Skin of body (tissue), 1 donor: ENCODE measurements at regions not wholly inside any gene's neighbourhood (a gene's known extent, or its start where the extent isn't known, plus 50 kb on each side); places are given as distances from the start of the nearest gene placed in this dataset.

Experiments
- DNase-seq: peaks from one replicate; lab custom pipeline; 2025; lab: John Stamatoyannopoulos, UW

DNA sequence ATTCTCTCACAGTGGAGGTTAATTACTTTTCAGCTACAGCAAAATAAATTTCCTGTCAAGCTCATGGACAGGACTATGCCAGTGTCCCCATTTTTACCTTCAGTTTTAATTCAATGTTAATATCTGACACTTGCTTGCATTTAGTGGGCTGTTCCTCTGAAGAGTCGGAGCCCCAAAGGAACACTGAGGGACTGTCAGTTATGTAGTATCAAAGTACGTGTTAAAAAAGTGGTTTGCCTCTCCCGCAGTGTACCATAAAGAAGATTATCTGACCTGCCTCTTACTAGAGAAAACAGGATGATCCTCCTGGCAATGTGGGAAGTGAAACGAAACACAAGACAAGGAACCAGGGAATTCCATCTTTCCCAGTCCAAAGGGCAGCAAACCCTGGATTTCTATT lies 1010.9 kb upstream of the PHF14 start:
- no peak for DNase-seq

DNA sequence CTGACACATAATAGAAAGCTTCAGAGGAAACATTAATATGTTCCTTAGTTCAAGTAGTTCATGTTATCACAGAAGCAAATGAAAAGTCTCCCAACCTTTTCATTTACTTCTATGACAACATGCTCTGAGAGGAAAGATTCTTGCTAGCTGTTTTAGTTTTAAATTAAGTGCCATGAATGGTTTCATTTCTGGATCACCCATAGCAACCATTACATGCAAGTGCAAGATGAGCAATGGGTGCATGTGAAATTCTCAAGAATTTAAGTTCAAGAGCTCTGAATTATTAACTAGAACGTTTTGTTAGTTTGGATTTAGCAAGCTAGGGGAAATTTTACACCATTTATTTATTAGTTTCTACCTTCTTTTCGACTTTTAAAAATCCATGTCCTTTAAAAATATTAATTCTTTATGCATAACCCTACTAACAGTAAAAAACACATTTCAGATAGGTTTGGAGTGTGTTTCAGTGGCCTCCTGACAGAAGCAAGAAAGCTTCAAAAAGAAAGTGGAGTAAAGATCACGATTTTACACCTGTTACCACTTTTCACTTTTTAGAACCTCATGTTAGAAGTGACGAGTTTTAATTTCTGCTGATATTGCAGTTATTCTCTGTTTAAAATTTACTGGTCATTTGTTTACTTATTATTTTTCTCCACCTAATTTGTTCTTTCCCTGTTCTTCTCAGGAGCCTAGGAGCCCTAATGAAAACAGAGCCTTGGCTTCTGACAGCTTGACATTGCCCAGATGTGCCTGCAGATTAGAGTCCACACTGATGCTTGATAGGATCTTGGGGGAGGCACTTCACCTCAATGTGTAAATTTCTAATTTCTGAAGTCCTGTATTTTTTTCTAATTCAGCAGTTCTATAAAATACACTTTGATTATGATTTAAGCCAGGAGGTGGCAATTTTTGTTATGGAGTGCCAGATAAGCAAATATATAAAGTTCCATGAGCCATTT lies 995.3 kb upstream of the PHF14 start:
- DNase-seq, result no peak

DNA sequence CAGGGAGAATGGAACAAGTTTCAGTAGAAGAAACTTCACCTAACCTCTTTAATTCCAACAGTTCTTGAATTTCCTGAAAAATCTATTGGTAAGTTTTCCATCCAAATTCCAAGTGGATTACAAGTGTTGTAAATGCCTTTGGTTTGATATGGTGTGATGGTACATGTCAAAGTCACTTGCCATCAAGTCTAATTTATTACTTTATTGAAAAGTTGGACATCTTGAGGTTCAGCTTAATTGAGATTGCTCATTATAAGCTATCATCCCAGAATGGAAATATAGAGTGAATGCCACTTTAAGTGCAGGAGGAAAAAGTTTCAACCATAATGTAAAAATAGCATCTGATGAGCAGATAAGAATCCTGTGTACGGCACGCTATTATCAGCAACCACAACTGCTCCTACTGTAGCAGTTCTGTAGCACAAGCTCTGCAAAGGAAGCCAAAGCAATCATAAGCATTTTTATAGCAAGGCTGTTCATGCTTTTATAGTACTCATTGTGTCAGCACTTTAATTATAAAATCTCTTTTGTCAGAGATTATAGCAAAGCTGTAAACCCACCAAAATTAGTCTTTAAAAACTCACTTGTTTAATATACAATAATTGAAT lies 991.8 kb upstream of the PHF14 start:
- DNase-seq, result no peak

DNA sequence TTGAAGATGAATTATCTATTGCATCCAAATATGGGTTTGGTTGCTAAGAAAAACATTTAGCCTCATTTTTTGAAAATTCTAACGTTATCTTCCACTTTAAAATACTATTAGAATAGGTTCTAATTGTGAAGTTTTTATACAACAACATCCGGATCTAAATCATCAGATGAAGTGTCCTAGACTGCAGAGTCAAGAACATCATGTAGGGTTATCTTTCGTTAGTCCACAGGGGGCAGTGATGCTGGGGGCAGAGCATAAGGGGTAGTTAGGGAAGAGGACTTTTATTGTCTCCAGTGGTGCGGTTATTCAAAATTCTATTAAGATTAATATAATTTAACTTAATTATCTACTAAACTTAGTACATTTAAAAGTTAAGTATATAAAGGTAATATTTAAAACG lies 990.6 kb upstream of the PHF14 start:
- no peak for DNase-seq

DNA sequence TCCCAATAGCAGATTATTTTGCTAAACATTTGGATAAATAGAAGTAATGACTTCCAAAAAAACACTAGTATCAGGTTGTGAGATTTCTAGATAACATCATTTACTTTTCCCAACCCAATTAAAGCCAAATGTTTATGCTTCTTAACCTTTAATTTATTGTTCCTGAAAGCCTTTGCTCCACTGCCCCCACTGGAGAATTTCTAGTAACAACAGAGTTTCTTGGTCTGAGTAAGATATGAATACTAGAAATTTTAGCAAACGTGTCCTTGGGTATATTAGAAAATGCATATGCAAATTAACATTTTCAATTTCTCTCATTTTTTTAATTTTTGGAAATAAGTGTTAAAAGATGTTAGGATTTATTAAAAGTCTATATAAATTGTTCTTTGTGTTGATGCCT lies 958.0 kb upstream of the PHF14 start:
- no peak for DNase-seq

DNA sequence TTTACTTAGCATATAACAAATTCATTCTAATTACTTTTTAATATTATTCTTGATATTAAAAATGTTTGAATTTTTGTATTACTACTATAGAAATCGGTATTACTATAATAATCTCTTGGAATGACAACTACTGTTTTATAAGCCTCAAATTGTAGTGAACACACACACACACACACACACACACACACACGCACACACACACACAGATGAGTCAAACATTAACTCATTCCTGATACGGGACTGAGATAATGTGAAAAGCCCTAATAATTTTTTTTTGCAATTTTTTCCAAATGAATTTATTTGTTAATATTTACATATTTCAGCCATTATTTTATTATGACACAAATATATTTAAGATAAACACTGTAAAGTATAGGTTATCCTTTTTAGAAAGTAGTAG lies 951.2 kb upstream of the PHF14 start:
- no peak for DNase-seq

DNA sequence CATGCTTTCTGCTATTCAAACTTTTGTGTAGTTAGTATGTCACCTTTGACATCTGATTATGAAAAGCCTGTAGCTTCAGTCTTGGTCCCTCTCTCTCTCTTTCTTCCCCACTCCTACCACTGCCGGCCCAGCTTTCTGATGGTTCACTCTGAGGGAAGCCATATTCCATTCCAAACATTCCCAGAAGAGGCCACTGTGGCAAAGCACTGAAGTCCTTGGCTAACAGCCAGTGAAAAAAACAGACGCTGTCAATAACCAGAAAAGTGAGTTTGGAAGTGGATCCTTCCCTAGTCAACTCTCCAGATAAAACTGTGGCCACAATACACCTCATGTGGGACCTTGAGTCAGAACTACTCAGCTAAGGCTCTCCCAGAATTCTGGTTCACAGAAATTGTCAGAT lies 950.7 kb upstream of the PHF14 start:
- DNase-seq, result no peak

DNA sequence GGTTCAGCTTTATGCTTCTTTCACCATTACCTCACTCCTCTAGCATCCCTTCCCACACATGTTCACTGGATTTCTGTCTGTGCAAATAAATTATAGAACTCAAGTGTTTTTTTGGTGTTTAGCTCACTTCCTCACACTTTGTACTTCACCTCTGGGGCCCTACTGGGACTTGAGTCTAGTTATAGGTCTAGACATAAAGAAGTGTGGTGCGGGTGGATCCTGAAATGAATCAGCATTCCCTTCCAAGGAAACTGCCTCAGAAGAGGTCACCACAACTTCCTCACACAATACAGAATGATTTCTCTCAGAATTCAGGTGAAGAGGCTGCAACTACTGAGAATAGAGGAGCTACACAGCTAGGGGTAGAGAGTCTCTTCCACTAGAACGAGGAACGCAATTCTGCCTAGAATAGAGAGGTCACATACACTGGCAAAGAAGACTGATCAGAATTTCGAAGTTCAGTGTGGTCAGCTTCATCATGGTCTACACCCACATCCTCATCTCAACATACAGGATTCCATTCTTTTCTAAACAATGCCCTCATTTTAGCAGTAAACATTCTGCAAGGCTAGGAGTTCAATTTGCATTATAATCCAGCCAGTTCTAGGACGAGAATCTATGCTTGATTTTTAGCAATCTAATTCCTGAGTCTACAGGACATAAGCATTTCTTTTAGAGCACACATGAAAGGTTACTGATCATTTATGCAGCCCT lies 938.7 kb upstream of the PHF14 start:
- no peak for DNase-seq

DNA sequence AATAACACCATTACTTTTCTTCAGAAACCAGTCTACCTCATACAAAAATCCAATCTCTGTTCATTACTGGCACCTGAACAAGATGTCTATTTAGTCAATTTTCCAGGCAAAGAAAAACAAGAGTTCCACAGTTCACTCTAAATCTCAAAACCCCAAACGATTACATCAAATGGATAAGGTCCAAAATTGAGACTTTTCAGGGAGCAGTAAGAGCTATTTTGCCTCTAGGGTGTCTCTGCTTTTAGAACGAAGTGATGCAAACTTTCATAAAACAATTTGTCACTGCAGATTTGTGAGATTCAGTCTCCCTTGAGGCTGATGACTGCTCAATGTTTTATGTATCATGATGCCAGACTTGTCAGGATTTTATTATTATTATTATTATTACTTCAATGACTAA lies 937.0 kb upstream of the PHF14 start:
- no peak for DNase-seq

DNA sequence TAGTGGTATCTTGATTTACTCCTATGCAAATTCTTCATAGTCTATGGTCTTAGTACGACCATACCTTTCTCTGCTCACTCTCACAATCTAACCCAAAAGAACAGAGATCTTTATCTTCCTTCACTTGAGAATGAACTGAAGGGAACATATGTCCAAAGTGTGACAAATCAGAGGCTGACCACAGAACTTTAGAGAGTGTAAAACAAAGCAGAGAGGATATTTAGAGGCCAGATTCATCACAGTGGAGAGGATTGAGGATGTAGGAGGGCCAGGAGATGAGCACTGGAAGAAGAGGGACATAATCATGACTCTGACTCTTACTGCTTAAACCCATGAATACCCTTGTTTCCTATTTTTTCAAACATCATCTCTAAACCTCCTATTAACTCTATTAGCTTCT lies 935.3 kb upstream of the PHF14 start:
- no peak for DNase-seq

DNA sequence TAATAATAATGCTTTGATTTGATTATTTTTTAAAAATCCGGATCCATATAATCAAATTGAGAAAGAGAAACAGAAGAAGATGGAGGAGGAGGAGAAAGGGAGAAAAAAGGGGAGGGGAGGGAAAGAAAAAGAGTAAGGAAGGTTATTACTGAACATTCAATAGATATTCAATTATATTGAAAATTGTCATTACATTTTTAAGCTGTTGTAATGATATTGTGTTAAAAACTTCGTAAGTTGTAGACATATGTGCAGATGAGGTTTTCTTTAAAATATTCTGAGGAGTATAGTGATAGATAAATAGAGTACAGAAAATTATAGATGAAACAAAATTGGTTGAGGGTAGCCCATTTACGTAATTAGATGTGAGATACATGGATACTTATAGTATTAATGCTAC lies 933.0 kb upstream of the PHF14 start:
- DNase-seq, result no peak

DNA sequence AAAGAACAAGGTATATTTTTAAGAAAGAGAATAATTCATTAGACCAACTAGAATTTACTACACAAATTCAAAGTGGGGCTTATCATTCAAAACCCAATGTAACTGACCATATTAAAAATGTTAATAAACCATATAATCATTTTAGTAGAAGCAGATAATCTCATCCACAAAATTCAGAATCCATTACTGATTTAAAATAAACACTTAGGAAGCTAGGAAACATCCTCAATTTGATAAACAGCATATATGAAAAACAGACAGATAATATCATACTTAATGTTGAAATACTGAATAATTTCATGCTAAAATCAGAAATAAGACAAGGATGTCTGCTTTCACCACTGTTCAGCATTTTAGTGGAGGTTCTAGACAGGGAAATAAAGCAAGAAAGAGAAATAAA lies 902.8 kb upstream of the PHF14 start:
- DNase-seq, result no peak

DNA sequence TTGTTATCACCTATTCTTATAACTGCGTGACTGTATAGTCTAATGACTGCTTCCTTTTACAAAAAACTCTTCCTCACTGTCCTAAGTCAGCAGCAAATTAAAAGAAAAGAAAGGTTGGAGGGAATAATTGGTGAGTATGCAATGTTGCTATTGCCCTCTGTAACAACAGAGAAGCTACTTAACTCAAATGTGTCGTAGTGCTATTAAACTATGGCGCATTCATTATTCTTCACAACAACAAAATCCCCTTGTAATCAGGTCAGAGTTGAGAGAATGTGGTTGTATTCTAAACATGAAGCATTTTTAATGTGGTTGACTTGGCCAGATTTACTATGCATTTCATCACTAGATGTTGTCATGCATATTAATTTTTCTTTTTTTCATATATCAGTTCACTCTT lies 897.8 kb upstream of the PHF14 start:
- peak; percentile 17 for DNase-seq

DNA sequence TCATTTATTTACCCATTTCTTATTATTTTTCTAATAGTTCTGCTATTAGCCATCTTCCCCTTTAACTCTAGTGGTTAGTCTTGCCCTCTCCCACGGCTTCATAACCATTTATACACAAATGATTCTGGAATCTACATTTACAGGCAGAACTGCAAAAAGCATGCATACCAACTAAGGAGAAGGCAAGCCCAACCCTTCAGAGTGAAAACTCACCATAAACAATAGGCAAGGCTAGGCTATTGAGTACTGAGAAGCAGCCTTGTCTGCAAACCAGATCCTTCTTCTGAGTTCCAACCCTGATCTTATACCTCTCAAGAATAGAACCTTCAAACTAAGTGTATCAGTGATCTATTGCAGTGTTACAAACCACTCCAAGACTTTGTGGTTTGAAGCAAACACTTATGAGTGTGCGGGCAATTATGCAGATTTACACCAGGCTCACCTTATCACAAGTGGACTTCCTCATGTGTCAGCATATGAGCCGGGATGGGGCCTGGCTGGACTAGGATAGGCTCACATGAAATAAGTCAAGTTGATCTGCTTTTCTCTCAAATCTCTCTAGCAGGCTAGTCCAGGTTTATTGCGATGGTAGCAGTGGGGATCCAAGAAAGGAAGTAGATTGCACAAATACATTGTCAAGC lies 896.9 kb upstream of the PHF14 start:
- DNase-seq, result no peak

DNA sequence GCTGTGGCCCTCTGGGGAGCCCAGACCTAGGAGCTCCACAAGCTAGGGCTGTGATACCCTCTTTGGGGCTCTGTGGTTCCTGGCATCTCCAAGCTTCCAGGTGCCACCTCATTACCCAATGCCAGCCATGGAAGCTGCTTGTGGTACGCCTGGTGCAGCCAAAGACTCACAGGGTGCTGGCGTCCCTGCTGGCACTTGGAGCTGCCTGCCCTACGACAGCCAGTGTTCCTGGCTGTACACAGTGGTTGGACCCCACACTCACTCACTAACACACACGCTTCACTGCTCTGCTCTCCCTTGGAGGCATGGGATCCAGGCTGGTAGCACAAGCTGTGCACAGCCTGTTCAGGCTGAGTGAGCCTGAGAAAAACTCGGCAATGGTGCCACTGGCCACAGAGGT lies 894.1 kb upstream of the PHF14 start:
- DNase-seq, result no peak

DNA sequence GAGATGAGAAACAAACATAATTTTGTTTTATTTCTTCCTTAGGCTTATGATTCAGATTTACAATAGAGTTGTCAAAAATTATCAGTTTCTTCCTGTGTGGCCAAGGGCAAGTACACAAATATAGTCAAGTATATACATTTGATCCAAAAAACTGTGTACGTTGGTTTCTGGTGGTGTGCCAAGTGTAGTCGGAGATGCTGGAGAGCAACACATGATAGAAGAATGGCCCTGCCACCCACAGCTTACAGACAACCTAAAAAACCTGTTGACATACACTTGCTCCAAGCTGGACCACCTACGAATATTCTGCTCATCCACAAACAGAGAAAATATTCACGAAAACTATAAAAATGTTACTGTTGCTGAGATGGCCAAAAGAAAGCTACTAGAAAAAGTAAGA lies 890.8 kb upstream of the PHF14 start:
- DNase-seq, result no peak

DNA sequence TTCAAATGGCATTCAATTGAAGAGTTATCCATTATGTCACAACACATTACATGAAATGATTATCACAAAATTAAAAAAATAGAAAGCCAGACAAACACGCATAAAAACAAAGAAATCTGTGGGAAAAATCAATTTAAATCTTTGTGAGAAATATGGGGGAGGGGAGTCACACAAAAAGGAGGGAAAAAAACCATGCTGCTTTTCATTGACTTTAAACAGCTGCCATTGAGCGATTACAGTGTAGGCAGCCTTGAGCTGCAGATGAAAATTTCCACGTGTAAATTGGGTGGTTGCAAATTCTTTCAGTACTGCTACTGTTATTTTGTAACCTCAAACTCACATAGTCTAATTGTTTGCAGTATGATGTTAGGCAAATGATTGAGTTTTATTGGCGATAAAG lies 889.9 kb upstream of the PHF14 start:
- no peak for DNase-seq

DNA sequence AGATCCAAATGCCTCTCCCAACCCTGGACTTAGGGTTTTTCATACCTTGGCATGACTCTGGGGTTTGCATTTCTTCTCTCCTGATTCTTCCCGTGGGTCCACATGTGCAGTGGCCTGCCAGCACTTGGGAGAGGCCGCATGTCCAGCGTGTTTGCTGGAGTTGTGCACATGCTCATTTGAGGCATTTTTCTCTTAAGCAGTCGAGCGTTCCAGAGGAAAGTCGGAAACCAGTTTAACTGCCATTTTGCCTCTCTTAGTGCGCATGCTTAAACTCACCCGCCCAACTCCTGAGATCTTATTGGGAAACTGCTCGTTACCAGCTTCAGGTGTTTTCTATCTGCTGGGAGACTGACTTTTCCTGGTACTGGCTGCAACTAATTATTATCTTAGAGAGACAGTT lies 888.4 kb upstream of the PHF14 start:
- no peak for DNase-seq

DNA sequence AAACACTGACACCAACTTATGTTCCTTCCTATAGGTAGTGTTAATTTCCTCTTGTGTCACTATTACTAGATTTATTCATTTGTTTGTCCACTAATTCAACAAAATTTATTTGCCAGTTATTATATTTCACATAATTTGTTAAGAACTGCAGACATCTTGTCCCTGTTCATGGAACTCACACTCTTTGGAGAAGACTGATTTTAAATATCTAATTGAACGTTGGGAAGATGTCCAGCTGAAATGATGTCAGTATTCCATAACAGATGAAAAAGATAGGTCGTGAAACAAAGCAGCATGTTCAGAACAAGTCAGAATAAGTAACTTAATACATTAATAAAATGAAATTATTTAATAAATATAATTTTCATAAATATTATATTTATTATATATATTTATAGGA lies 873.1 kb upstream of the PHF14 start:
- no peak for DNase-seq

DNA sequence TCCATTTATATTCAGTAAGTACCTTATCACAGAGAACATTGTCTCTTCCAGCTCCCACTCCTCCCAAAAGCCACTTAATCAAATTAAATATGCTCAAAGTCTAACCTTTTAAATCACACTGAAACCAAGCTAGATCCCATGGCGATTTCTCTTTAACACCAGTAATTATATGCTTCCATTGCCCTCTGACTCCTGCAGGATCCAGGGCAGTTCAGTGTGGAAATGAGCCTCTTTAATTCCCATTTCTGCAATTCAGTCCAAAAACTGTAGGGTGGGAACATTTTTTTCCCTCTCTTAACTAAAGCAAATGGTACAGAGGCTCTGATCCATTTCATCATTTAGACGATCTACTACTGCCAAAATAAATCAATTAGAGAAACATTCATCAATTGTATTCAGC lies 872.3 kb upstream of the PHF14 start:
- DNase-seq, result no peak

DNA sequence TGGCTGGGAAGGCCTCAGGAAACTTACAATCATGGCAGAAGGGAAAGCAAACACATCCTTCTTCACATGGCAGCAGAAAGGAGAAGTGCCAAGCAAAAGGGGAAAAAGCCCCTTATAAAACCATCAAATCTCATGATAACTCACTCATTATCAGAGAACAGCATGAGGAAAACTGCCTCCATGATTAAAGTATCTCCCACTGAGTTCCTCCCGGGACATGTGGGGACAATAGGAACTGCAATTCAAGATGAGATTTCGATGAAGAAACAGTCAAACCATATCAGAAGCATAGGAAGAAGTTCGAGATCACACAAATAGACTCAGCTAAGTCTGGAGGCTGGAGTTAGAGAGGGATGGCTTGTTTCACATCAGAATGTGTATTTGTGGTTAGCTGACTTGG lies 869.4 kb upstream of the PHF14 start:
- no peak for DNase-seq

DNA sequence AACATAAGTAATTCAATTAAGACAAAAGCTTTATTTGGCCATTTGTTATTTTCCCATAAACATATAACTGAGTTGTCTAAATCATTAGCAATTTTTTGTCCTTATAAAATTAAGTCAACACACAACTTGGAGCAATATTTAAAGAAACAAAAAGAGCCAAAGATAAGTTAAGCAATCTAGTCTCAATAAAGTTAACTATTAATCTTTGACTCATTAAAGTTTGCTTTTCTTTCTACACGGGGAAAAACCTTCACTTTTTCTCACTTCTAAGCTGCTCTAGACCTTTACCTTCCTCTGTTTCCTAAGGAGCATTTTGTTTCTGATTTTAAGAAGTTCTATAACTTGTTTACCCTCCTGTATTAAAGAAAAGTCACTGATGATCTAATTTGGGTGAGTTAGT lies 867.1 kb upstream of the PHF14 start:
- no peak for DNase-seq
